Transverse colon (tissue), 4 donors: ENCODE measurements at regions not wholly inside any gene's neighbourhood (a gene's known extent, or its start where the extent isn't known, plus 50 kb on each side); places are given as distances from the start of the nearest gene placed in this dataset.

Experiments
- DNase-seq: peaks from one replicate; pipeline ENCODE4 v3.0.0-alpha.2; 2019
- H3K27ac ChIP-seq, 4 donors: fragments of 200-600 bp; sonication (generic); 2 replicates each; pipeline ENCODE4 v1.5.1; 2016 to 2018; ENCODE audit warnings: inconsistent platforms in 4 of 4
- H3K27me3 ChIP-seq: fragments of 200-600 bp; sonication (generic); 2 replicates; pipeline ENCODE4 v1.5.1; 2017; ENCODE audit warnings: inconsistent platforms
- H3K36me3 ChIP-seq, 4 donors: fragments of 200-600 bp; sonication (generic); 2 replicates each; pipeline ENCODE4 v1.5.1; 2017 to 2019; ENCODE audit warnings: inconsistent platforms in 4 of 4
- H3K4me1 ChIP-seq, 4 donors: fragments of 200-600 bp; sonication (generic); 2 replicates each; pipeline ENCODE4 v1.5.1; 2017 to 2020; ENCODE audit warnings: inconsistent platforms in 4 of 4
- H3K4me3 ChIP-seq, 4 donors: fragments of 200-600 bp; sonication (generic); 1 replicate in 1 of 4; 2 replicates in 3 of 4; pipeline versions ENCODE4 v1.5.1 to v1.6.1; 2017 to 2019; ENCODE audit warnings: inconsistent platforms in 4 of 4
- H3K9me3 ChIP-seq, 2 donors: fragments of 200-600 bp; sonication (generic); 2 replicates each; pipeline ENCODE4 v1.5.1; 2017 to 2019; ENCODE audit warnings: inconsistent platforms in 2 of 2
- CTCF ChIP-seq, 5 experiments: fragments of 200-600 bp in 3 of 5; fragments of 450-650 bp in 2 of 5; sonication (generic) in 3 of 5; IDR thresholded peaks; 1 replicate in 2 of 5; 2 replicates in 3 of 5; pipeline ENCODE4 v1.5.1; 2016 to 2017; ENCODE audit warnings: antibody characterized with exemption in 5 of 5, inconsistent platforms in 3 of 5, mild to moderate bottlenecking in 2 of 5, moderate library complexity in 1 of 5
- EP300 ChIP-seq: sonication (generic); formaldehyde crosslinking; IDR thresholded peaks from one replicate; pipeline ENCODE4 v1.6.1; 2017; ENCODE audit warnings: antibody characterized with exemption, low read depth
- POLR2A ChIP-seq: fragments of 450-650 bp; IDR thresholded peaks from one replicate; pipeline ENCODE4 v1.6.1; 2016; ENCODE audit warnings: antibody characterized with exemption, mild to moderate bottlenecking, moderate library complexity
- POLR2AphosphoS5 ChIP-seq, 3 donors: sonication (generic); formaldehyde crosslinking; IDR thresholded peaks; one replicate each; pipeline ENCODE4 v1.6.1; 2016; ENCODE audit warnings: antibody characterized with exemption in 3 of 3
- WGBS, 2 donors: methylation state at CpG; one replicate each; pipeline ENCODE4 v1.1.5; 2018; ENCODE audit warnings: low coverage in 1 of 2; 5-methylcytosine and 5-hydroxymethylcytosine counted together
- in situ Hi-C, 4 donors: fragments of 200-750 bp; cut with MboI; loops; one replicate each; pipeline versions ENCODE4 v1.15.0 to v1.15.1; 2017; ENCODE audit warnings: low sequenced_read_pairs in 3 of 4, low pct_ligation_motif_present in 1 of 4, low pct_unique_long_range_greater_than_20kb in 1 of 4
- intact Hi-C: fragments of 100-400 bp; cut with DNase I; formaldehyde crosslinking; loops from one replicate; pipeline ENCODE4 v1.15.1; 2023; ENCODE audit warnings: low total_unique reads

- H3K9me3 ChIP-seq = no peaks in the 10 kb centered on the region
- no peak overlapping the region for H3K27ac ChIP-seq
- H3K27me3 ChIP-seq = no peaks in the 10 kb centered on the region
- H3K4me1 ChIP-seq = no peaks in the 10 kb centered on the region
- in situ Hi-C loops = no loop called here
- no peak for TF ChIP-seq POLR2A
- peak in 4 of 5 experiments; percentile 10 to 32 (median 28) for TF ChIP-seq CTCF (IDR thresholded peaks at IDR 0.05)
- DNase-seq = peak; percentile 44
- intact Hi-C loops = no loop called here
- no peaks in the 10 kb centered on the region for H3K36me3 ChIP-seq
- H3K4me3 ChIP-seq = no peak overlapping the region
- 73% methylated on average over 9 of the region's 9 CpGs; no CpG with 5 or more reads in 1 of the 2 donors for WGBS, 2 donors
Observed at GRCh38 chr22:22702237-22703202, 58.1 kb downstream of the GGTLC2 start.

- Histone ChIP-seq H3K27ac (no peak overlapping the region), H3K27me3 (no peaks in the 10 kb centered on the region), H3K36me3 (no peaks in the 10 kb centered on the region), H3K4me1 (no peaks in the 10 kb centered on the region), H3K9me3 (no peaks in the 10 kb centered on the region), H3K4me3 (no peak overlapping the region)
- intact Hi-C loops (no loop called here), in situ Hi-C loops (no loop called here)
- DNase-seq = no peak
- TF ChIP-seq POLR2A (no peak), EP300 (no peak), POLR2AphosphoS5 (IDR thresholded peaks at IDR 0.05) (no peak), CTCF (IDR thresholded peaks at IDR 0.05) (no peak)
- 88% methylated on average over 4 of the region's 4 CpGs; no CpG with 5 or more reads in 1 of the 2 donors for WGBS, 2 donors
Observed at GRCh38 chr22:22703203-22703570, 58.8 kb downstream of the GGTLC2 start.

GRCh38 chr22:22703715-22704114, 59.3 kb downstream of the GGTLC2 start:
- Histone ChIP-seq H3K36me3 (no peaks in the 10 kb centered on the region), H3K27ac (no peak overlapping the region), H3K27me3 (no peaks in the 10 kb centered on the region), H3K4me1 (no peaks in the 10 kb centered on the region), H3K9me3 (no peaks in the 10 kb centered on the region), H3K4me3 (no peak overlapping the region)
- in situ Hi-C loops (no loop called here), intact Hi-C loops (no loop called here)
- DNase-seq = no peak
- 80 to 100% methylated on average over 2 to 5 of the region's 5 CpGs for WGBS, 2 donors
- no peak for TF ChIP-seq POLR2AphosphoS5 (IDR thresholded peaks at IDR 0.05)
- no peak for TF ChIP-seq POLR2A
- no peak for TF ChIP-seq EP300
- TF ChIP-seq CTCF (IDR thresholded peaks at IDR 0.05) = no peak

- no peak for DNase-seq
- H3K4me3 ChIP-seq = no peak overlapping the region
- no peaks in the 10 kb centered on the region for H3K9me3 ChIP-seq
- no peaks in the 10 kb centered on the region for H3K27me3 ChIP-seq
- TF ChIP-seq EP300 = no peak
- no peak for TF ChIP-seq CTCF (IDR thresholded peaks at IDR 0.05)
- no peak for TF ChIP-seq POLR2AphosphoS5 (IDR thresholded peaks at IDR 0.05)
- TF ChIP-seq POLR2A = no peak
- intact Hi-C loops (no loop called here), in situ Hi-C loops (no loop called here)
- H3K36me3 ChIP-seq = no peaks in the 10 kb centered on the region
- H3K4me1 ChIP-seq = no peaks in the 10 kb centered on the region
- no peak overlapping the region for H3K27ac ChIP-seq
- WGBS, 2 donors = 93% methylated on average over 9 of the region's 9 CpGs; no CpG with 5 or more reads in 1 of the 2 donors
Observed at GRCh38 chr22:22704156-22704946, 59.9 kb downstream of the GGTLC2 start.
